ENCODE measurements at regions not wholly inside any gene's neighbourhood (a gene's known extent, or its start where the extent isn't known, plus 50 kb on each side); places are given as distances from the start of the nearest gene placed in this dataset.
A peak's percentile ranks its signal among the peaks of the same experiment; 100 is the strongest.
"Not testable (repeated sequence)": the region's sequence is repeated elsewhere in the genome, so short reads cannot be mapped to it uniquely, and the experiment has no call there.

DNA sequence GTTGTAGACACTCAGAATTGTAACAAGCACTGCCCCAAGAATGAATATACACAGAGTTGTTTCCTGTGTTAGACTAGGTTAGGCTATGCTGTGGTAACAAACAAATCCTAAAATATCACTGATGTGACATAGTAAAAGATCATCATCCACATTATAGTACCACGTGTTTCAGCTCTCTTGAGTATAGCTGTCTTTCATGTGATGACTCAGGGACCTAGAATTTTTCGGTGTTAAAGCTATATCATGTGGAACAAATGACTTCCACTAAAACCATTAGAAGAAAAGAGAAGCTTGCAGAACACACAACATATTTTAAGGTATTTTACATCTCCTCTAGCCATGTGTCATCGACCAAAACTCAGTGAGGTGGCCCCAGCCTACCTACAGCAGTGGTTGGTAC, 307.9 kb upstream of the RBMS3 start:
- DNase-seq: no peak

DNA sequence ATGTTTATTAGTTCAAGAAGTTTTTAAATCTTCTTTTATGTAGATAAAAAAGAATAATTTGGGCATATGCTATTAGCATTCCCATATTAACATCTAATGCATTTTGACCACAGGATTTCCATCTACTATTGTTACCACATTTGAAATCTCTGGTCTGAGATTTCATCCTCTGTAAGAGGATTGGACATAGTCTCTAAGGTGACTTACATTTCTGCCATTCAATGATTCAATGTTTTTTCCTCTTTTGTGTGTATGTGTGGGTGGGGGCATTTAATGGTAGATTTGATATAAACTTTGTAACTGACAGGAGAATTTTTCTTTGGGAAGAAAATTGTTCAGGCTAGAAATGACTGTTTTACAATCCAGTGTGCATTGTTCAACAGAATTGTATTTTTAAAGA, 307.3 kb upstream of the RBMS3 start:
- DNase-seq: no peak

DNA sequence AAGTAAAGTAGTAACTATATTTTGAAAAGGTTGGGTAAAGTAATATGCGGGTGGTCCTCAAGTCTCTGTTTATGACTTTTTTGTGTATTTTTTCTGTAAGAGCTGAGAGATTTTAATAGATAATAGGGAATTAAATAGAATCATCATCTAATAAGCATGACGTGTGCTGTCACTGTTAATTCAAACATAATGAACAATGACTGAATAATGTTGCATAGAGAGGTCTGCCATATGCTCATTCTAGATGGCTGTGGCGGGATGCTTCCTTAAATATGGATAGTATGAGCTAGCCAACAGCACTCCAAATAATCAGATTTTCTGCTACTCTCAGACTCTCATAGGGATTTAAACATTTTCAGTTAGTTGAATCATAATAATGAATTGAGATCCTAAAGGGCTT, 302.8 kb upstream of the RBMS3 start:
- peak; percentile 69 for DNase-seq

DNA sequence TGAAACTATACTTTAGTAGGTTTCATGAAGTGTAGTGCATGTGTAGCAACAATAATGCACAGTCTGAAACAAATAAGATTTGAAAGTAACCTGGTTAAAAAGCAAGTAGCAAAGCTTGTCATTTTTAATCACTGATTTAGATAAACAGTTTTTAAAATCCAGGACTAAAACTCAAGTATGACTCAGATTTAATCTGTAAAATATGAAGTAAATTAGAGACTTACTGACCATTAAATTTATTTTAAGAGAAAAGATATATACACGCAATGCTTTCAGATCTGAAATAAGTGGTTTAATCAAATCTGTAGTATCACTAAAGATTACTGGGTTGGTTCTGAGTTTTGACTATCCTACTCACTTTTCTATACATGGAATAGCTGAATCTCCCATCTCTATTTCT, 300.7 kb upstream of the RBMS3 start:
- no peak for DNase-seq

DNA sequence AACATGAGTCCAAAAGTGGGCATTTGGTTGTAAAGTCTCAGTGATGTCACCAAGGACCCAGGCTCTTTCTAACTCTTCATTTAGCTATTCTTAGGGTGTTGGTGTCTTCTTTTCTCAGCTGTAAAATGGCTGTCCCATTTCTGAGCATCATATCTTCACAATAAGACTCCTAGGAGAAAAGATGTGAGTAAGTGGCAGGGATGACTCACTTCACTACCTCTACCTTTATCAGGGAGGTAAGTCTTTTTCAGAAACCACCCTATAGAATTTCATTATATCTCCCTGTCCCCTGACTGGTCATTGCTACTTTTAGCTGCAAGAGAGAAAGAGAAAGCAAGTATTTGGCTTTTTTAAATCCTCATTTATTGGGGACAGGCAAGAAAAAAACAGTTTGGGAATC, 300.2 kb upstream of the RBMS3 start:
- no peak for DNase-seq

DNA sequence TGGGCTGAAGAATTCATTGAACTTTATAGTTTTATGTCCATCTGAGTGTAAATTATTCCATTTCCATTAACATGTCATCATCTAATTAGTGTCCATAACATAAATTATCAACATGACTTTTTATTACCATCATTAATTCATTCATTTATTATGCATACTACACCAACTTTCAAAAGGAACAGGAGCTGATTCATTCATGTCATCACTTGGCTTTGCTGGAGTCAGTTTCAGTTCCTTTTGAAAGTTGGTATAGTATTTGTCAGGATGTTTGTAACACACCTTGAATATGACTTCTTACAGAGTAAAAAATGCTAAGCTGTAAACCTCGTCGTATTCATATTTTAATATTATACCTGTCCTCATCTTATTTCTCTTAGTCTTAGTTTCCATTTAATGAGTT, 298.0 kb upstream of the RBMS3 start:
- DNase-seq: no peak

DNA sequence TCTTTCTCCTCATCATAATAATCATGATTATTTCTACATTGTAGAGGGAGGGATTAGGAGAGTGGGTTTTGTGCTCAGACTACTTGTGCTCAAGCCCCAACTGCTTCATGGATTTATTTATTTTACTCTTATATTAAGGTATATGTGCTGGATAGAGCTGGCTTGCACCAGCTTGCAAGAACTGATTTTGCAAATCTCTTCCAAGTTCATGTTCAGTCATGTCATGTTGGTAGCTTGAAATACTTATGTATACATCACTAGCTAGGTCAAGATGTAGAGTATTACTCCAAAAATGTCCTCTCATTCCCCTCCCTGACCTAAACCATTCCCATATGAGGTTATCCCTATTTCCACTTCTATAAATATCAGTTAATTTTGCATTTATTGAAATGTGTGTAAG, 293.9 kb upstream of the RBMS3 start:
- no peak for DNase-seq

DNA sequence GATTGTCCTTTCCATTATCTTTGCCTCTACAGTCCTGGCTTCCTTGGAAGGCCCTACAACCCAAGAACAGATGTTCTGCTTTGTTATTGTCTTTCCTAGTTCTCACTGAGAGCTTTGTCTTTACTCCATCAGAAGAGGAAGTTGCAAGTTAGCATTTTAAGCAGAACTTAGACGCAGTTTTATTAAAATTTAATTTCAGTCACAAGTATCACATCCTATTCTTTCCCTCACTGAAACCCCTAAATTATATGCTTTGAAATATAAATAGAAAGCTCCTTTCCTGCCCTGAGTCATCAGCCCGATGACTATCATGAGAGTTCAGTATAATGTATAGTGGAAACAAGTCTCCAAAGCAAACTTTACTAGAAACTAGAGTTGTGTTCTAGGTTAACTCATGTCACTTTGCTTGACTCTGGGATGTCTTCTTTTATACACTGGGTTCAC, 291.2 kb upstream of the RBMS3 start:
- DNase-seq: no peak

DNA sequence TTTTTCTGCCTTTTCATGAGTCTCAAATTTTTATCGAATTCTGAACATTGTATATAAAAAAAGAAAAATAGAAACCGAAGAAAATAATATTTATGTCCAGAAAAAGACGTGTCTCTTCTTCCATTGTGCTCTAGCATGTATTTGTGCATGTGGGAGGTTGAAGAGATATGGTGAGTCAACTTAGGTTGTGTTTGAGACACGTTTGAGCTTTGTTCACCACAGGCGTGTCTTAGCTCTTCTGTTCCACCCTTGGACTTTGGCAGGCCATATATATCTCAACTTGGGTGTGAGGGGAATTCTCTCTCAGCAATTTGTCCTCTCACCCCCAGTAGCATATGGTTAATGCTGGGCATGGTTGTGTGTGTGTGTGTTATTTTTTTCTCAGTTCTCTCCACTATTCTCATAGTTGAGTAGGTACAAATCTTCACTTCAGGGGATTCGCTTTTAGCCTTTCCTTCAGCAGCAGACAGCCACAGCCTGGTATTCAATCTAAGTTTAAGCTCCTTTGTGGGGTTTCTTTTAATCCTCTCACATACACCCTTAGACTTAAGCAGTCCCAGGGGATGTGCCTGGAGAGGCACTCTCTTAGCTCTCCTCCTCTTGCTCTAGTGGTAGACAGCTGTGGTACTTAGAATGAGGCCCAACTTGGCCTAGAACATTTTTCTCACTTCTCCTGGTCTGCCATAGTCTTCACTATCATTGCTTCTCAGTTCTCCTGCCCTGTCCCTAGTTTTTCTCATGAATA, 286.5 kb upstream of the RBMS3 start:
- peak; percentile 91 for DNase-seq

DNA sequence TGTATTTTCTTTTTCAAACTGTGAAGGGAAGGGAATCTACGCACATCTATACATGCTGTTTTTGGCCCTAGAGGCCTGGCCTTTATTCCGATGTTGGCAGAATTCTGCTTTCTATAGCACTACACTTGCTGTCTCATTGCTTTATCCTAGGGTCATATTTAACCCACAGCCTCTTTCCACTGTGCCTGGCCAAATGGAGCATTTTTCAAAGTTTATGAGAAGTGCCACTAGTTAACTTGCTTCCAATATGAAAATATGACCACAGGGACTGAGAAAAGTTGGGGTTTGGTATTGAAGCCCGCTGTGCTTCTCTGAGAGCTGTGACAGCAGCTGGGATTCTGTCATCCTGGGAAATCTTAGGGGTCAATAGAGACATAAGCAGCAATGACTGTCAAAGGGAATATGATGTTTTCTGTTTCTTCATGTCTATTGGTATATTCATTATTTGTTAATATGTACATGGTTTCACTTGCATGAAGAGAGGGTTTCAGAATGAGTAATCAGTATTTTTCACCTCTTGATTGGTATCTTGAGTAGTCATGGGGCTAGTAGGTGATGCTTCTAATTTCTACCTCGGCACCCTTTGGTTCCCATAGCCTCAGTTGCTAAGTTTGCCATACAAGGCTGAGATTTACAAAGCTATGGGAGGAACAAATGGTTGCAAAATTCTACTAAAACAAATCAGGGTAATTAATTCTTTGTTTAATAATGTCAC, 275.8 kb upstream of the RBMS3 start:
- DNase-seq: no peak

DNA sequence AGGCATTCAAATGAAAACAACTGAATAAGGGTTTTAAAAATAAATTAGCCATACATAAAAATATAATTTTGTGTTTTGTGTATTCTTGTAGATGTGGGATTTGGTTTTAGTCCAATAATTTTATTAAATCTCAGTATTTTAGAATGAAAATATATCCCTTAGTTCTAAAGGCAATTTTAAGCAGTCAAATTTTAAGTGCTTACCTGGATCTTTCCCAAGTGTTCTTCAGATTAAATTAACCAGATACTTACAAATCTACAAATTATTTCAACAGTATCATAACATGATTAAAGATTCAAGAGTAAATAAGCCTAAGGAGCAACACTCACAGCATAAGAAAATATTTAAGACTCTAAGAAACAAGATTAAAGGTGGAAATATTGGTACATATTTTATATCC, 275.0 kb upstream of the RBMS3 start:
- DNase-seq: no peak

DNA sequence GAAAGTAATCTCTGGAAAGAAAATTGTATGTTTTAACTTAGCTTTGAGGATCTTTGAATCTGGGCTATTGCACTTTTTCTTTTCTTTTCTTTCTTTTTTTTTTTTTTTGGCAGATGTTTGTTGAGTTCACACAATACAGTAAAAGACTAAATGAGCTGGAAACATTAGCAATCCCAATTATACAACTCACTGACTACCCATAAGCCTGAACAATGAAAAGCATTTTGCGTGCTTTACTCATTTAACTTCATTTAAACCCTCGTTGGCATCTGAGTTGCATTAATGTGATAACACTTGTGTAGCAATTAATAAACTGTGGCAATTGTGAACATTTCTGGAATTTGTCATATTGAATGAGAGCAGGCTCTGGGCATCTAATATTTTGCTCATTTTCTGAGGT, 269.4 kb upstream of the RBMS3 start:
- DNase-seq: no peak

DNA sequence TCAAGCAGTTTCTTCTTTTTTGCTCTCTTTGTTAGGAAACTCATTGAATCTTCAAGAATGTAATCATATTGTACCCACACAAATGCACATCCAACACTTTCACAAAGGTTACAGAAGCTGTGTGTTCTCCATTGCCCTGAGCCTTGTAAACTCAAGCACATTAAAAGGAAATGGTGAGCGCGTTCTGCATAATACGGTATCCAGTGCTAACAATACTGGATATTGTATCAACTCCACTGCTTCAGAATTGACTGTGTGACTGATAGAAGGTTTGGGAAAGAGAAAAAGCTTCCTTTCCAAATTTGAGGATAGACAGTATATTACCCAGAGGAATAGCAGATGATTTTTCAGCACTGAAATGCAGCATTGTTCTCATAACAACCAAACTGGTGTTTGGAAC, 268.9 kb upstream of the RBMS3 start:
- DNase-seq: no peak

DNA sequence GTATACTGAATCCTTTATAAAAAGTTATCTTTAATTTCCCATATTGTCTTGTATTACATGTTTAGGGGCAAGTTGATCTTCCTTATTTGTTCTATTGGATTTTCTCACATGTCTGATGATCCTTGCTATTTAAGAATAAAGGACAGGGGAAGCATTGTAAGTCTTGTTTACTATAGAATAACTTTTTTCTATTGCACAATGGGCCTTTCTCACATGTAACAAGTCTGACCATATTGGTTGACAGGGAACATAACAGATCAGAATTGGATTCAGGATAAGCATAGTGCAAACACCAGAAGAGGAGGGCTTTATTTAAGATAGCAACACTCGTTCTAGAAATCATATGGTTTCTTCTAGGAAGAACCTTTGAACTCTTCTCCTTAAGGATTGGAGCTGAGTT, 257.9 kb upstream of the RBMS3 start:
- DNase-seq: no peak

DNA sequence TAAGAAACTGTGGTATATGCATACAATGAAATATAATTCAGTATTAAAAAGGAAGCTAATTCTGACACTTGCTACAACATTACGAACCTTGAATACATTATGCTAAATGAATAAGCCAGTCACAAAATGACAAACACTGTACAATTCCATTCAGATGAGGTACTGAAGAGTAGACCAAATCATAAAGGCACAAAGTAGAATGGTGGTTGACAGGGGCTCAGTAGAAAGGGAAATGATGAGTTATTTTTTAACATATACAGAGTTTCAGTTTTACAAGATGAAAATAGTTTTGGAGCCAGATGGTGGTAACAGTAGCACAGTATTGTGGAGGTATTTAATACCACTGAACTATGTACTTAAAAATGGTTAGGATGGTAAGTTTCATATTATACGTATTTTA, 254.6 kb upstream of the RBMS3 start:
- no peak for DNase-seq

DNA sequence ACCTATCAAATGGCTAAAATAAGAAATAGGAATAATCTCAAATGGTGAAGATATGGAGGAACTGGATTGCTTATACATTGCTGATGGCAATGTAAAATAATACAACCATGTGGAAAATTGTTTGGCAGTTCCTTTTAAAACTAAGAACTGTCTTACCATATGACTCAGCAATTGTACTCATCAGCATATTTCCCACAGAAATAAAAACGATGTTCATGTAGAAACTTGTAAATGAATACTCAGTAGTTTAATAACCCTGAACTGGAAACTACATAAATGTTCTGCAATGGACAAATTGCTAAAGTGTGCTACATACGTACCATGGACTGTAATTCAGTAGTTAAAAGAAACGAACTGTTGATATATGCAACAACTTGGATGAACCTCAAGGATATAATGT, 253.9 kb upstream of the RBMS3 start:
- DNase-seq: no peak

DNA sequence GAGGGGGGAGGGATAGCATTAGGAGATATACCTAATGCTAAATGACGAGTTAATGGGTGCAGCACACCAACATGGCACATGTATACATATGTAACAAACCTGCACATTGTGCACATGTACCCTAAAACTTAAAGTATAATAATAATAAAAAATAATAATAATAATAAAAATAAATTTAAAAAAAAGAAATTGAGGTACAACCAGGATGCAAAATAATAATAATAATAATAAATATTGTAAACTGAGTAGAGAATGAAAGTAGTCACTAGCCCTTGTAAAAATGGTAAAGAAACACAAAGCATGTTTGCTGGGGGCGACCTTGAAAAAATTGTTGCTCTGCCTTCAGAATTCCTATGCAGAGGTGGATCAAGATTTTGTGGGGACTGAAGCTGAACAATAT, 249.7 kb upstream of the RBMS3 start:
- DNase-seq: not testable (repeated sequence)

DNA sequence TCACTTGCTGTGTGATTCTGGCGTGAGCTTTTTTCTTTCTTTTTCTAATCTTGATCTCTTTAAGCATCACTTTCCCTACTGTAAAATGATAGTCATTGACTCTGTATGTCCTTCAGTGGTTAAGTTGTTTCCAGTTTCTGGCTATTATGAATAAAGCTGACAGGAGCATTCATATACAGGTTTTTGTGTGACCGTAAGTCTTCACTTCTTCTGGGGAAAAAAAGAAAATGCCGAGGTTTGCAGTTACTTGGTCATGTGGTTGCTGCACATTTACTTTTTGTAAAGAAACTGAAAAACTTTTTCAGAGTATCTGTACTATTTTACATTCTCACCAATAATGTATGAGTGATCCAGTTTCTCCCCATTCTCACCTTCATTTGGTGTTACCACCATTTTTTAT, 247.4 kb upstream of the RBMS3 start:
- DNase-seq: no peak

DNA sequence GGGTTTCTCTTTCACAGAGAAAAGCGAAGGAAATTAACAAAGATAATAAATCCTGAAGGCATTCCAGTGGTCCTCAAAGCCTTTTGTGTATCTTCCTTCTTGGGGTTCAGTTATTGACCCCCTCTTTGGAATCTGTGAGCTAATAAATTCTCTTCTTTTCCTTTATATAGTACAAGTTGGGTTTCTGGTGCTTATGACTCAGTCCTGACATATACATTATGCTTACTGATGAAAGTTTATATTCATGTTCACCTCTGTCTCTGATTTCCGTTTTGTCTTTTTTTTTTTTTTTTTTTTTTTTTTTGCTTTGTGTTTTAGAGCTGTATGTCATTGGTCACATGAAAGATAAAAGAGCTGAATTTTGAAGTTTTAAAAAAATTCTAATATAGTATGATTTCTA, 230.7 kb upstream of the RBMS3 start:
- DNase-seq: no peak

DNA sequence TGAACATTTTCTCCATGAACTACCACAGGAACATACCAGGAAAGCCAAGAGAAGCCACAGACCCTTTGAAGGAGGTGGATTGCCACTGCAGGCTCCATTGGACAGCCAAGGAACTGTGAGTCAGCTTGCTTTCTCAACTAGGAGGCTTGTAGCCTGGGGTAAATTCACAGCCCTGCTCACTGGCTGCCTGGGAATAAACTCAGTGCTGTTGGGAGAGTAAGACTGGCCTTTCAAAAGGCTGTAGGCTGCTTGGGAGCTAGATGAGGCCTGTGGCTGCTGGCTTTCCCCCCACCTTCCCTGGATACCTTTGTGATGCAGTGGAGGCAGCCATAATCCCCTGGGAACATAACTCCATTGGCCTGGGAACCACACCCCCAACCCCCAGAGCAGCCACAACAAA, 223.5 kb upstream of the RBMS3 start:
- DNase-seq: no peak

DNA sequence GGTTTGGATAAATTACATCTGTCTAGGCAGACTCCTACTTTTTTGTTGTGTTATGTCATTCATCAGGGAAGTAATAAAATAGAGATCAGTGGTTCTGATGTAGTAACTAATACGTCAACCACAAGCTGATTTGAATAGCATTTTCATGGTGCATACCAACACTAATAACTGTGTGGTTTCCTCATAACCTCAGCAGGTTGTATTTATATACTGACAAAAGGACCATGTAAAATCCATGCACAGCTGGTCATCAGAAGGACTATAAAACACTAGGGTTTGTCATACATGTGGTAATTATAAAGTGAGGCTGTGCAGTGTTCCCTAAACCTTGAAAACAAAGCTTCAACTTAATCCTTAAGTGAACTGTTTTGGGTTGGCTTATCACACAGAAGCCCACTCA, 216.8 kb upstream of the RBMS3 start:
- DNase-seq: no peak

DNA sequence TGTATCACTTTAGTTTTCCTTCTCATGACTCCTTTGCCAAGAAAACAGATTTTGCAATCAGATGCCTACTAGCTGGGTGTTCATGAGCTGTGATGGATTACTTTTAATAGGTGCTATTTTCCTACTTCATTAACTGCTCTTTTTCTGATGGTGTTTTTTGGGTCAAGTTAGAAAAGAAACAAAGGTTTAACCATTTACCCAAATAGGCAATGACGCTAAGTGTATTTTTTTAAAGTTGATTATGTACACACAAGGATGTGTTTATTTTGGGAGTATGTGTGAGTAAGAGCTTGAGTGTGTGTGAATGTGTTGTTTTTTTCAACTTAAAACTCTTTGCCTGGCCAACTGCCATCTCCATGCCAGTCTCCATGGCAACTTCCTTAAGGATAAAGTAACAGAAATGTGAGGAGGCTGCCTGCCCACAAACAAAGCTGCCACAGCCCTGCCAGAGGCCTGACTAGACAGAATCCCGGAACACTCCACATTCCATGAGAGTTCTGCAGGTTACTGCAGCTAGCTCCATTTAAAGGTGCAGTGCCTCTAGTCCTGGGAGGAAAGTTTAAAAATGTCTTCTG, 215.6 kb upstream of the RBMS3 start:
- peak; percentile 28 for DNase-seq

DNA sequence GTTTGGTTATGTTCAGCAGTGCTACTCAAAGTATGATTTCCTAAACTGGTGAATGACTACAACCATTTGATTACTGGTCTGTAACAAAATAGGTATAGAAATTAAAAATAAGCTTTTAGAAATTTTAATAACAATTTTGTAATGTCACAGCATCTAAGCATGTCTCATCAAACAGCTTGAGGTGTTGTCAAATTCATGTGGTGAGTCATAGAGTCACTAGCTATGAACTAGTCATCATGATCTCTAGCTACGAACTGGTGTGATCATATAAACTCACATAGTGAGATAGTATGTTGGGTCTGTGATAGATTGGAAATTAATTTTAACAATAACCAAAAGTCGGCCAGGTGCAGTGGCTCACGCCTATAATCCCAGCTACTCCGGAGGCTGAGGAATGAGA, 213.9 kb upstream of the RBMS3 start:
- DNase-seq: no peak

DNA sequence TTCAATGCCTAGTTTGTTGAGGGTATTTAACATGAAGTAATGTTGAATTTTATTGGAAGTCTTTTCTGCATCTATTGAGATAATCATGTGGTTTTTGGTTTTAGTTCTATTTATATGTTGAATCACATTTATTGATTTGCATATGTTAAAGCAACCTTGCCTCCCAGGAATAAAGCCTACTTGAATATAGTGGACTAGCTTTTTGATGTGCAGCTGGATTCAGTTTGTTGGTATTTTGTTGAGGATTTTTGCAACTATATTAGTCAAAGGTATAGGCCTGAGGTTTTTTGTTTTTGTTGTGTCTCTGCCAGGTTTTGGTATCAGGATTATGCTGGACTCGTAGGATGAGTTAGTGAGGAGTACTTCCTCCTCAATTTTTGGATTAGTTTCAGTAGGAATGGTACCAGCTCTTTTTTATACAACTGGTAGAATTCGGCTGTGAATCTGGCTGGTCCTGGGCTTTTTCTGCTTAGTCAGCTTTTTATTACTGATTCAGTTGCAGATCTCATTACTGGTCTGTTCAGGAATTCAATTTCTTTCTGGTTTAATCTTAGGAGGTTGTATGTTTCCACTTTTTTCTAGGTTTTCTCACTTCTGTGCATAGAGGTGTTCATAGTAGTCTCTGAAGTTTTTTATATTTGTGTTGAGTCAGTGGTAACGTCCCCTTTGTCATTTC, 209.8 kb upstream of the RBMS3 start:
- DNase-seq: no peak

Data from NCI-H524 treated with DMSO at 0.1 percent for 48 hours (cell line).